ENCODE measurements at regions not wholly inside any gene's neighbourhood (a gene's known extent, or its start where the extent isn't known, plus 50 kb on each side); places are given as distances from the start of the nearest gene placed in this dataset.

- H2AFZ ChIP-seq (ENCODE audit: low read depth, low read length): no peak overlapping the region
Measured at GRCh38 chr17:53133876-53134275, 688.9 kb upstream of the KIF2B start.

GRCh38 chr17:53129863-53130262 is 692.9 kb upstream of the KIF2B start:
- Histone ChIP-seq H4K20me1 (ENCODE audit: insufficient read depth, low read length) (no peaks in the 10 kb centered on the region), H3K79me2 (ENCODE audit: low read length) (no peaks in the 10 kb centered on the region), H3K4me1 (ENCODE audit: low read length) (no peaks in the 10 kb centered on the region), H3K36me3 (replicated peaks; ENCODE audit: low read depth, low read length) (no peaks in the 10 kb centered on the region), H3K4me3 (ENCODE audit: low read length) (no peak overlapping the region), H2AFZ (ENCODE audit: low read depth, low read length) (no peak overlapping the region), H3K27me3 (ENCODE audit: low read depth, low read length) (no peaks in the 10 kb centered on the region), H3K9me3 (ENCODE audit: insufficient read depth, low read length) (no peaks in the 10 kb centered on the region), H3K27ac (ENCODE audit: low read length) (no peak overlapping the region), H3K4me2 (ENCODE audit: low read length) (no peak overlapping the region), H3K9ac (ENCODE audit: low read length) (no peak overlapping the region)
- TF ChIP-seq EZH2phosphoT487 (IDR thresholded peaks at IDR 0.05; ENCODE audit: low read depth) (no peak), CTCF (IDR thresholded peaks at IDR 0.05; ENCODE audit: low read depth, low read length) (no peak)

More at GRCh38 chr17:53133876-53134275, 688.9 kb upstream of the KIF2B start:
- TF ChIP-seq CTCF (IDR thresholded peaks at IDR 0.05; ENCODE audit: low read depth, low read length): no peak
- TF ChIP-seq EZH2phosphoT487 (IDR thresholded peaks at IDR 0.05; ENCODE audit: low read depth): no peak
- Histone ChIP-seq H3K79me2 (ENCODE audit: low read length) (no peaks in the 10 kb centered on the region), H3K4me3 (ENCODE audit: low read length) (no peak overlapping the region), H3K27me3 (ENCODE audit: low read depth, low read length) (no peaks in the 10 kb centered on the region), H3K36me3 (replicated peaks; ENCODE audit: low read depth, low read length) (no peaks in the 10 kb centered on the region), H3K27ac (ENCODE audit: low read length) (no peak overlapping the region), H3K9ac (ENCODE audit: low read length) (no peak overlapping the region), H3K4me2 (ENCODE audit: low read length) (no peak overlapping the region), H3K4me1 (ENCODE audit: low read length) (no peaks in the 10 kb centered on the region), H3K9me3 (ENCODE audit: insufficient read depth, low read length) (no peaks in the 10 kb centered on the region), H4K20me1 (ENCODE audit: insufficient read depth, low read length) (no peaks in the 10 kb centered on the region)

DNA sequence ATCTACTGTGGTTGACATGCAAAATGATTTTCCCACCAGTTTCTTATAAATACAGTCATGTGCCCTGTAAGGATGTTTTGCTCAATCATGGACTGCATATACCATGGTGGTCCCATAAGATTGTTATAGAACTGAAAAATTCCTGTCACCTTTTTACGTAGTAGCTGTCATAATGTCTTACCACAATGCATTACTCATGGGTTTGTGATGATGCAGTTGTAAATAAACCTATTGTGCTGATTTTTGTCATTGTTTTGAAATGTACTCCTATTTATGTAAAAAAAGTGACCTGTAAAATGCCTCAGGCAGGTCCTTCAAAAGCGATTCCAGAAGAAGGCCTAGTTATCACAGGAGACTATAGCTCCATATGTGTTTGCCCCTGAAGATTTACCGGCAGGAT is 695.4 kb upstream of the KIF2B start:
- Histone ChIP-seq H3K27me3 (ENCODE audit: low read depth, low read length) (no peaks in the 10 kb centered on the region), H3K9ac (ENCODE audit: low read length) (no peak overlapping the region), H3K4me1 (ENCODE audit: low read length) (no peaks in the 10 kb centered on the region), H3K36me3 (replicated peaks; ENCODE audit: low read depth, low read length) (no peaks in the 10 kb centered on the region), H4K20me1 (ENCODE audit: insufficient read depth, low read length) (no peaks in the 10 kb centered on the region), H3K4me3 (ENCODE audit: low read length) (no peak overlapping the region), H3K4me2 (ENCODE audit: low read length) (no peak overlapping the region), H3K79me2 (ENCODE audit: low read length) (no peaks in the 10 kb centered on the region), H2AFZ (ENCODE audit: low read depth, low read length) (no peak overlapping the region), H3K9me3 (ENCODE audit: insufficient read depth, low read length) (no peaks in the 10 kb centered on the region), H3K27ac (ENCODE audit: low read length) (no peak overlapping the region)
- TF ChIP-seq EZH2phosphoT487 (IDR thresholded peaks at IDR 0.05; ENCODE audit: low read depth) (no peak), CTCF (IDR thresholded peaks at IDR 0.05; ENCODE audit: low read depth, low read length) (no peak)

DNA sequence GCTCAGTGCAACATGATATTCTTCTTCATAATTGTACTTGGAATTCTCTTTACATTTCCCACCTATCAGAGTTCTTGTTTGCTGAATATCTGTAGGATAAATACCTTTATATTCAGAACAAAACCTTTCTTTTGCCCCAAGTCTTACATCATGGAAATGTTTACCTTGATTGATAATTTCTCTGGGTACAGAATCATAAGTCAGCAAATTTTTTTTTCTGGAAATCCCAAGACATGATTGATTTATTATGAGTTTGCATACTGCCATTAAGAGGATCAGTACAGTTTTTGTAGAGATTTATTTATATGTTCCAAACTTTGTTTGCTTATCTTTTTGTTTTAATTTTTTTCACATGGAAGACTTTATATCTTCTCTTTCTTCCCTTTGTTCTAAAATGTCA is 699.8 kb upstream of the KIF2B start:
- Histone ChIP-seq H3K4me3 (ENCODE audit: low read length) (no peak overlapping the region), H3K79me2 (ENCODE audit: low read length) (no peaks in the 10 kb centered on the region), H4K20me1 (ENCODE audit: insufficient read depth, low read length) (no peaks in the 10 kb centered on the region), H3K9ac (ENCODE audit: low read length) (no peak overlapping the region), H3K4me1 (ENCODE audit: low read length) (no peaks in the 10 kb centered on the region), H3K9me3 (ENCODE audit: insufficient read depth, low read length) (no peaks in the 10 kb centered on the region), H3K27ac (ENCODE audit: low read length) (no peak overlapping the region), H3K27me3 (ENCODE audit: low read depth, low read length) (no peaks in the 10 kb centered on the region), H3K4me2 (ENCODE audit: low read length) (no peak overlapping the region), H3K36me3 (replicated peaks; ENCODE audit: low read depth, low read length) (no peaks in the 10 kb centered on the region), H2AFZ (ENCODE audit: low read depth, low read length) (no peak overlapping the region)
- TF ChIP-seq CTCF (IDR thresholded peaks at IDR 0.05; ENCODE audit: low read depth, low read length) (no peak), EZH2phosphoT487 (IDR thresholded peaks at IDR 0.05; ENCODE audit: low read depth) (no peak)
